Fibroblast of mammary gland (primary cell): ENCODE measurements at regions not wholly inside any gene's neighbourhood (a gene's known extent, or its start where the extent isn't known, plus 50 kb on each side); places are given as distances from the start of the nearest gene placed in this dataset.
A peak's percentile ranks its signal among the peaks of the same experiment; 100 is the strongest.

ENCODE experiments used
- DNase-seq: peaks from one replicate; pipeline ENCODE4 v3.0.0-alpha.2; 2010; ENCODE audit warnings: low read depth
- H3K4me3 ChIP-seq: 2 replicates; pipeline ENCODE4 v1.5.1; 2011; ENCODE audit warnings: low read depth, mild to moderate bottlenecking, low read length, moderate library complexity; ENCODE audit not compliant: control insufficient read depth
- CTCF ChIP-seq: conservative IDR thresholded peaks from 2 replicates; pipeline ENCODE4 v1.5.1; 2011; ENCODE audit warnings: low read depth, low read length, inconsistent platforms; ENCODE audit not compliant: control insufficient read depth, insufficient read depth

- no peak for TF ChIP-seq CTCF
- DNase-seq, result peak; percentile 34
- no peak overlapping the region for H3K4me3 ChIP-seq
Measured at GRCh38 chr4:33696041-33696440, 2548.3 kb downstream of the ARAP2 start.

- peak; percentile 21 for DNase-seq
- no peak overlapping the region for H3K4me3 ChIP-seq
- TF ChIP-seq CTCF, result no peak
Measured at GRCh38 chr4:33696586-33696985, 2547.7 kb downstream of the ARAP2 start.

- H3K4me3 ChIP-seq, result no peak overlapping the region
- TF ChIP-seq CTCF, result no peak
- peak; percentile 87 for DNase-seq
Measured at GRCh38 chr4:33709247-33709646, 2535.1 kb downstream of the ARAP2 start.

GRCh38 chr4:33711826-33712225, 2532.5 kb downstream of the ARAP2 start:
- no peak for DNase-seq
- TF ChIP-seq CTCF, result no peak
- H3K4me3 ChIP-seq, result no peak overlapping the region

- DNase-seq, result no peak
- no peak overlapping the region for H3K4me3 ChIP-seq
- no peak for TF ChIP-seq CTCF
Measured at GRCh38 chr4:33714971-33715370, 2529.3 kb downstream of the ARAP2 start.

- H3K4me3 ChIP-seq, result no peak overlapping the region
- no peak for TF ChIP-seq CTCF
- peak; percentile 96 for DNase-seq
Measured at GRCh38 chr4:33715841-33716395, 2528.4 kb downstream of the ARAP2 start.

- H3K4me3 ChIP-seq, result no peak overlapping the region
- no peak for TF ChIP-seq CTCF
- DNase-seq, result peak; percentile 87
Measured at GRCh38 chr4:33722254-33722653, 2522.1 kb downstream of the ARAP2 start.
